ENCODE measurements at regions not wholly inside any gene's neighbourhood (a gene's known extent, or its start where the extent isn't known, plus 50 kb on each side); places are given as distances from the start of the nearest gene placed in this dataset.

DNA sequence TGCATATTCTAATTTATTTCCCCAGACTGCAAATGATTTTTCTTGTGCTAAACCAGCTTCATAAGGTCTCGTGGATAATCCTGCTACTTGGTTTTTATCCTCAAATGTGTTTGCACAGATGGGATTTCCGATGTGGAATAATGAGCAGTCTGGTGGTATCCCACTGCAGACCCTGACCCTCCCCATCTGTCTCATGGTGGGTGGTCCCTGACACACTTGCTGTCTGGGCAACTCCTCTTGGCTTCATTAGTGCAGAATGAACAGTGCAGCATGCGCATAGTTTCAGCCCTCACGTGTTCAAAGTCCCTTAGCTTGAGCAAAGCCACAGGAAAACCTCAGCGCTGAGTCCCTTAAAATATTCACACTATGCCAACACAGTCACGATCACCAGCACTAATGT is 996.5 kb downstream of the AACS start:
- Histone ChIP-seq H3K4me1 (replicated peaks in 1 of 2) (no peaks in the 10 kb centered on the region), H3K9me3 (replicated peaks in 1 of 3) (no peaks in the 10 kb centered on the region), H3K27me3 (no peaks in the 10 kb centered on the region), H3K4me3 (no peak overlapping the region), H3K36me3 (replicated peaks in 1 of 2) (no peaks in the 10 kb centered on the region), H3K27ac (no peak overlapping the region)
- WGBS, 4 donors = 46 to 58% (median 50%) methylated on average over 6 of the region's 6 CpGs
- no peak for DNase-seq
- intact Hi-C loops (cut with DNase I) = no loop called here
- no peak for TF ChIP-seq POLR2A (IDR thresholded peaks at IDR 0.05)
- TF ChIP-seq, protein P1, sequence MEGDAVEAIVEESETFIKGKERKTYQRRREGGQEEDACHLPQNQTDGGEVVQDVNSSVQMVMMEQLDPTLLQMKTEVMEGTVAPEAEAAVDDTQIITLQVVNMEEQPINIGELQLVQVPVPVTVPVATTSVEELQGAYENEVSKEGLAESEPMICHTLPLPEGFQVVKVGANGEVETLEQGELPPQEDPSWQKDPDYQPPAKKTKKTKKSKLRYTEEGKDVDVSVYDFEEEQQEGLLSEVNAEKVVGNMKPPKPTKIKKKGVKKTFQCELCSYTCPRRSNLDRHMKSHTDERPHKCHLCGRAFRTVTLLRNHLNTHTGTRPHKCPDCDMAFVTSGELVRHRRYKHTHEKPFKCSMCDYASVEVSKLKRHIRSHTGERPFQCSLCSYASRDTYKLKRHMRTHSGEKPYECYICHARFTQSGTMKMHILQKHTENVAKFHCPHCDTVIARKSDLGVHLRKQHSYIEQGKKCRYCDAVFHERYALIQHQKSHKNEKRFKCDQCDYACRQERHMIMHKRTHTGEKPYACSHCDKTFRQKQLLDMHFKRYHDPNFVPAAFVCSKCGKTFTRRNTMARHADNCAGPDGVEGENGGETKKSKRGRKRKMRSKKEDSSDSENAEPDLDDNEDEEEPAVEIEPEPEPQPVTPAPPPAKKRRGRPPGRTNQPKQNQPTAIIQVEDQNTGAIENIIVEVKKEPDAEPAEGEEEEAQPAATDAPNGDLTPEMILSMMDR (IDR thresholded peaks at IDR 0.05) = no peak

DNA sequence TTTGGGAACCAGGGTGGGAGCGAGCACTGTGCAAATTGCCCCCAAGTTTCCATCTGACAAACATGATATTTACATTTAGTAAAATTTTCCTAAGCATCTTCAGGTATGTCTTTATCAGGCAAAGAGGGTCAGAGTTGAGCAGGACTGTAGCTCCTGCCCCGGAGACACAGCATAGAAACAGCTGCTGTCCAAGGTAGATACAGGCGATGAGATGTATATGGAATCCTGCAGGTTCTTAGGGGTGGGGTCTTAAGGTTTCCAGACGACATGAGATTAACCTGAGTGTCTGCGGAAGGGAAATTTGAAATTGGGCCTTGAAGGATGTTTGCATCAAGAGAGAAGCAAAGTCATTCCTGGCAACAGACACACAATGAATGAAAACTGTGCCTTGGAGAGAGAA is 998.8 kb downstream of the AACS start:
- H3K4me3 ChIP-seq = no peak overlapping the region
- intact Hi-C loops (cut with DNase I) = no loop called here
- no peaks in the 10 kb centered on the region for H3K27me3 ChIP-seq
- no peak for DNase-seq
- no peaks in the 10 kb centered on the region for H3K36me3 ChIP-seq (replicated peaks in 1 of 2)
- 62 to 69% (median 65%) methylated on average over 5 of the region's 5 CpGs for WGBS, 4 donors
- no peaks in the 10 kb centered on the region for H3K4me1 ChIP-seq (replicated peaks in 1 of 2)
- H3K27ac ChIP-seq = no peak overlapping the region
- no peaks in the 10 kb centered on the region for H3K9me3 ChIP-seq (replicated peaks in 1 of 3)
- TF ChIP-seq, protein P1 (IDR thresholded peaks at IDR 0.05) = no peak
- TF ChIP-seq POLR2A (IDR thresholded peaks at IDR 0.05) = no peak

GRCh38 chr12:126067626-126068329 is 1002.5 kb downstream of the AACS start:
- DNase-seq = no peak
- H3K4me3 ChIP-seq = no peak overlapping the region
- no peaks in the 10 kb centered on the region for H3K4me1 ChIP-seq (replicated peaks in 1 of 2)
- no peak overlapping the region for H3K27ac ChIP-seq
- 33 to 45% (median 41%) methylated on average over 3 of the region's 3 CpGs for WGBS, 4 donors
- intact Hi-C loops (cut with DNase I) = no loop called here
- no peaks in the 10 kb centered on the region for H3K27me3 ChIP-seq
- H3K36me3 ChIP-seq (replicated peaks in 1 of 2) = no peaks in the 10 kb centered on the region
- TF ChIP-seq, protein P1 (IDR thresholded peaks at IDR 0.05) = no peak
- no peaks in the 10 kb centered on the region for H3K9me3 ChIP-seq (replicated peaks in 1 of 3)

DNA sequence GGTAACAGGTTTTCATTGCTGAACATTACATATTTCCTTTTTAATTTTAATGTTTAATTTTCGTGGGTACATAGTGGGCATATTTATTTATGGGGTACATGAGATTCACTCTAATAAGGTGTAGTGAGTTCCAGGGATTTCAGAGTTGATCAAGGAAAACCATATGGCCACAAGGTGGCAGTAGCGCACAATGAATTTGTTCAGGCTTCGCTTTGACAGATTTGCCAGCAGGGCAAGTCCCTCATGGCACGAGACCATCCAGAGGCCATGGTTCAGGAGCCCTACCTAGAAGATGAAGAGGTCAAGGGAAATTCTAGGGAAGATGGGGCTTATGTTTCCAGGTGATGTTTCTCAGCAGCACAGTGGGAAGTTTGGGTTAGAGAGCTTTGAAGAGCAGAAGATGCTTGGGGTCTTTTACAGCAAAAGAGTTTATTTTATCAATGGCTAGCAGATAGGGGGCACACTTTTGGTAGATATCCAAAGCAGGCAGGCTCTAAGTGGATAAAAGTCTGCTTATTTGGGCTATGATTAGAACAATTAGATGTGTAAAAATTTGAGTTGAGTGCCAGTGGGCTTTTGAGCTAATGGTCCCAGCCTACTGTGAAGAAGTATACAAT is 1004.4 kb downstream of the AACS start:
- no peaks in the 10 kb centered on the region for H3K9me3 ChIP-seq (replicated peaks in 1 of 3)
- no peak overlapping the region for H3K4me3 ChIP-seq
- no peaks in the 10 kb centered on the region for H3K4me1 ChIP-seq (replicated peaks in 1 of 2)
- no peaks in the 10 kb centered on the region for H3K27me3 ChIP-seq
- no peaks in the 10 kb centered on the region for H3K36me3 ChIP-seq (replicated peaks in 1 of 2)
- WGBS, 4 donors = 16 to 25% (median 21%) methylated on average over 4 of the region's 4 CpGs
- intact Hi-C loops (cut with DNase I) = no loop called here
- TF ChIP-seq POLR2A (IDR thresholded peaks at IDR 0.05) = no peak
- TF ChIP-seq, protein P1 (IDR thresholded peaks at IDR 0.05) = peak; percentile 35 to 57 (median 44)
- DNase-seq = peak; percentile 20 to 73 (median 45)
- H3K27ac ChIP-seq = no peak overlapping the region

Measured in adrenal gland (tissue), 9 donors.